H1 (cell line): ENCODE measurements at regions not wholly inside any gene's neighbourhood (a gene's known extent, or its start where the extent isn't known, plus 50 kb on each side); places are given as distances from the start of the nearest gene placed in this dataset.

Experiments used
- CTCF ChIA-PET: fragments of 300-600 bp; sonication (Branson Sonifier 250); formaldehyde crosslinking; loops from one replicate; lab custom pipeline; 2021; ENCODE audit not compliant: partially characterized antibody; lab: Charles Lee
- POLR2A ChIA-PET: fragments of 300-600 bp; sonication (Branson Sonifier 250); formaldehyde crosslinking; loops from one replicate; lab custom pipeline; 2021; ENCODE audit warnings: inconsistent platforms; ENCODE audit not compliant: partially characterized antibody; lab: Charles Lee
- DNase-seq, 2 experiments: peaks; one replicate each; pipeline versions ENCODE4 v3.0.0 to v3.0.0-alpha.2; 2010 to 2022; ENCODE audit warnings: low spot score in 2 of 2, low read depth in 1 of 2, mixed read lengths in 1 of 2
- FAIRE-seq: peaks from 2 replicates; lab custom pipeline; 2011; peaks lifted over from hg19 to GRCh38; lab: Jason Lieb, UNC
- H2AFZ ChIP-seq: 2 replicates; pipeline ENCODE4 v1.8.1; 2012; ENCODE audit warnings: low read length, inconsistent platforms
- H2AK5ac ChIP-seq: 2 replicates; pipeline ENCODE4 v1.6.1; 2013; ENCODE audit warnings: low read depth, low read length
- H2BK120ac ChIP-seq: replicated peaks from 2 replicates; pipeline ENCODE3; 2013; ENCODE audit warnings: low read depth, low read length, inconsistent platforms
- H2BK12ac ChIP-seq: 2 replicates; pipeline ENCODE4 v1.6.1; 2013; ENCODE audit warnings: low read depth, low read length
- H2BK15ac ChIP-seq: 2 replicates; pipeline ENCODE4 v1.6.1; 2013; ENCODE audit warnings: low read length
- H2BK20ac ChIP-seq: 2 replicates; pipeline ENCODE4 v1.6.1; 2013; ENCODE audit warnings: low read length
- H2BK5ac ChIP-seq: 2 replicates; pipeline ENCODE4 v1.6.1; 2013; ENCODE audit warnings: low read depth, low read length
- H3K14ac ChIP-seq: 2 replicates; pipeline ENCODE4 v1.6.1; 2013; ENCODE audit warnings: inconsistent platforms; ENCODE audit not compliant: insufficient read length
- H3K18ac ChIP-seq: 2 replicates; pipeline ENCODE4 v1.6.1; 2013; ENCODE audit warnings: low read length; ENCODE audit errors: extremely low read depth
- H3K23ac ChIP-seq: 2 replicates; pipeline ENCODE4 v1.6.1; 2013; ENCODE audit warnings: inconsistent platforms; ENCODE audit not compliant: insufficient read length
- H3K23me2 ChIP-seq: 2 replicates; pipeline ENCODE4 v1.6.1; 2013; ENCODE audit warnings: low read depth, low read length
- H3K27ac ChIP-seq: 2 replicates; pipeline ENCODE4 v1.6.1; 2011; ENCODE audit warnings: low read depth, low read length, inconsistent platforms
- H3K27me3 ChIP-seq, 4 experiments: replicated peaks in 1 of 4; 1 replicate in 1 of 4; 2 replicates in 3 of 4; pipeline versions ENCODE4 v1.6.1 to v1.8.1; 2011 to 2013; ENCODE audit warnings: low read length in 3 of 4, mild to moderate bottlenecking in 3 of 4, inconsistent platforms in 2 of 4, mixed read lengths in 2 of 4, moderate library complexity in 1 of 4; ENCODE audit not compliant: control insufficient read depth in 3 of 4, insufficient read depth in 3 of 4; ENCODE audit errors: extremely low read depth in 1 of 4
- H3K36me3 ChIP-seq, 4 experiments: 2 replicates each; pipeline versions ENCODE4 v1.6.1 to v1.8.1; 2011 to 2013; ENCODE audit warnings: mild to moderate bottlenecking in 4 of 4, low read length in 3 of 4, moderate library complexity in 2 of 4, control low read depth in 1 of 4, inconsistent platforms in 1 of 4; ENCODE audit not compliant: insufficient read depth in 4 of 4, control insufficient read depth in 2 of 4
- H3K4ac ChIP-seq: replicated peaks from 2 replicates; pipeline ENCODE3; 2013; ENCODE audit warnings: low read length, low read depth, mixed read lengths, inconsistent platforms; ENCODE audit not compliant: insufficient read length
- H3K4me1 ChIP-seq, 4 experiments: replicated peaks in 1 of 4; 1 replicate in 1 of 4; 2 replicates in 3 of 4; pipeline versions ENCODE4 v1.6.1 to v1.8.1; 2011 to 2013; ENCODE audit warnings: low read length in 3 of 4, inconsistent platforms in 2 of 4, mixed read lengths in 1 of 4; ENCODE audit not compliant: insufficient read depth in 4 of 4, control insufficient read depth in 3 of 4
- H3K4me2 ChIP-seq, 2 experiments: 2 replicates each; pipeline versions ENCODE4 v1.6.1 to v1.8.1; 2011 to 2013; ENCODE audit warnings: low read depth in 2 of 2, low read length in 2 of 2, control low read depth in 1 of 2, inconsistent platforms in 1 of 2, mild to moderate bottlenecking in 1 of 2; ENCODE audit not compliant: insufficient read depth in 1 of 2
- H3K4me3 ChIP-seq, 4 experiments: fragments of 200-600, 300-600 bp in 1 of 4; sonication (generic), shearing (Covaris generic), sonication (Bioruptor Twin) in 1 of 4; 2 replicates each; pipeline versions ENCODE4 v1.5.1 to v1.8.1; 2011 to 2016; ENCODE audit warnings: low read length in 4 of 4, low read depth in 3 of 4, control low read depth in 2 of 4, inconsistent platforms in 2 of 4, mild to moderate bottlenecking in 2 of 4, mixed read lengths in 1 of 4, moderate library complexity in 1 of 4; ENCODE audit not compliant: insufficient read depth in 2 of 4; ENCODE audit errors: extremely low read depth in 1 of 4
- H3K56ac ChIP-seq: replicated peaks from 2 replicates; pipeline ENCODE3; 2013; ENCODE audit warnings: low read depth, mild to moderate bottlenecking, mixed read lengths, low read length, inconsistent platforms; ENCODE audit not compliant: insufficient read length
- H3K79me1 ChIP-seq: 2 replicates; pipeline ENCODE4 v1.6.1; 2013; ENCODE audit warnings: low read depth, low read length, control low read depth
- H3K79me2 ChIP-seq, 2 experiments: 2 replicates each; pipeline versions ENCODE4 v1.6.1 to v1.8.1; 2012 to 2013; ENCODE audit warnings: low read length in 2 of 2, mild to moderate bottlenecking in 2 of 2, inconsistent platforms in 1 of 2; ENCODE audit not compliant: insufficient read depth in 2 of 2, control insufficient read depth in 1 of 2
- H3K9ac ChIP-seq, 4 experiments: replicated peaks in 1 of 4; 1 replicate in 1 of 4; 2 replicates in 3 of 4; pipeline versions ENCODE4 v1.6.1 to v1.8.1; 2011 to 2013; ENCODE audit warnings: low read depth in 3 of 4, low read length in 3 of 4, control low read depth in 2 of 4, mild to moderate bottlenecking in 2 of 4, moderate library complexity in 2 of 4, inconsistent platforms in 1 of 4; ENCODE audit errors: extremely low read depth in 1 of 4
- H3K9me3 ChIP-seq, 2 experiments: 2 replicates each; pipeline versions ENCODE4 v1.6.1 to v1.8.1; 2012 to 2013; ENCODE audit warnings: mild to moderate bottlenecking in 2 of 2, moderate library complexity in 2 of 2, control low read depth in 1 of 2, inconsistent platforms in 1 of 2, low read depth in 1 of 2, low read length in 1 of 2, mixed read lengths in 1 of 2; ENCODE audit not compliant: insufficient read depth in 2 of 2
- H4K20me1 ChIP-seq, 2 experiments: replicated peaks in 1 of 2; 2 replicates each; pipeline versions ENCODE3 to v1.8.1; 2011 to 2013; ENCODE audit warnings: inconsistent platforms in 2 of 2, low read length in 2 of 2, mild to moderate bottlenecking in 1 of 2; ENCODE audit not compliant: insufficient read depth in 2 of 2, control insufficient read depth in 1 of 2
- H4K5ac ChIP-seq: 2 replicates; pipeline ENCODE4 v1.6.1; 2013; ENCODE audit warnings: low read length, low read depth, mixed read lengths, inconsistent platforms; ENCODE audit not compliant: insufficient read length
- H4K8ac ChIP-seq: 2 replicates; pipeline ENCODE4 v1.8.0; 2013; ENCODE audit warnings: mild to moderate bottlenecking, moderate library complexity, low read length, inconsistent platforms; ENCODE audit not compliant: insufficient read depth; ENCODE audit errors: extremely low read depth
- H4K91ac ChIP-seq: replicated peaks from 2 replicates; pipeline ENCODE3; 2013; ENCODE audit warnings: low read length, mixed read lengths, inconsistent platforms; ENCODE audit not compliant: insufficient read length
- CBX5 ChIP-seq: fragments of 300-800, 300-1000 bp; sonication (generic); IDR thresholded peaks from 2 replicates; pipeline ENCODE4 v1.7.1; 2016; ENCODE audit warnings: antibody characterized with exemption, low read length, low read depth
- CHD1 ChIP-seq: IDR thresholded peaks from 2 replicates; pipeline ENCODE4 v1.6.1; 2012; ENCODE audit warnings: low read depth, low read length, improper control_type of control experiment
- EZH2 ChIP-seq: fragments of 200-600 bp; sonication (generic); IDR thresholded peaks from 2 replicates; pipeline ENCODE4 v1.7.1; 2012; ENCODE audit warnings: low read depth, mild to moderate bottlenecking, moderate library complexity, low read length, inconsistent platforms; ENCODE audit not compliant: severe bottlenecking
- POLR2A ChIP-seq, 2 experiments: IDR thresholded peaks; 1 replicate in 1 of 2; 2 replicates in 1 of 2; pipeline ENCODE4 v1.6.1; 2011; ENCODE audit warnings: low read depth in 2 of 2, low read length in 2 of 2, mild to moderate bottlenecking in 2 of 2; ENCODE audit errors: control extremely low read depth in 1 of 2
- POU5F1 ChIP-seq: IDR thresholded peaks from 2 replicates; pipeline ENCODE4 v1.6.1; 2011; ENCODE audit warnings: low read depth, mild to moderate bottlenecking, low read length, moderate library complexity
- TF ChIP-seq, protein P1 (sequence below): IDR thresholded peaks from 2 replicates; pipeline ENCODE4 v1.6.1; 2011; ENCODE audit warnings: low read depth, mild to moderate bottlenecking, low read length; ENCODE audit not compliant: insufficient read depth

DNA sequence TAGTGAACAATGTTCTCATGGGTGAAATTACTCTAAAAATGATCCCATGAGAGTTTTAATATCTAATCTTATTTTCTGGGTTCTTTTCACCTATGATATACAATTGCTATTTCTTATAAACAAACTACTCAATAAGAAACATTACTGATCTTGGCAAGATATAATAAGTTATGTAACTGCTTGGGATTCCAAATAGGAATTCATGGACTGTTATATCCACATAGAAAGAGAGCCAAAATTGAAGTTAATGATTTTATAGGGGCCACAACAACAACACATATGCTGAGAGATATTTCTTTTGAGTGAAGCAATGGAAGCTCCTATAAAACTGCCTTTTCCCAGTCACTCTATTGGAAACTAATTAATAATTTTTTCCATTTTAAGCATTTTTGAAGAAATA, 90.4 kb upstream of the TLL1 start:
- H4K8ac ChIP-seq: no peak overlapping the region
- no peak overlapping the region for H2BK15ac ChIP-seq
- H3K56ac ChIP-seq: no peak overlapping the region
- H4K20me1 ChIP-seq: no peaks in the 10 kb centered on the region
- POLR2A ChIA-PET: no interaction called here
- H2BK12ac ChIP-seq: no peak overlapping the region
- H3K27me3 ChIP-seq: no peaks in the 10 kb centered on the region
- H3K14ac ChIP-seq: no peak overlapping the region
- no peaks in the 10 kb centered on the region for H3K79me1 ChIP-seq
- no peak overlapping the region for H3K4me3 ChIP-seq
- H3K36me3 ChIP-seq: no peaks in the 10 kb centered on the region
- H3K23ac ChIP-seq: no peak overlapping the region
- no peak for FAIRE-seq
- H3K9me3 ChIP-seq: no peaks in the 10 kb centered on the region
- no peak for DNase-seq
- no peak overlapping the region for H3K9ac ChIP-seq
- H3K18ac ChIP-seq: no peak overlapping the region
- H3K79me2 ChIP-seq: no peaks in the 10 kb centered on the region
- H2BK120ac ChIP-seq: no peak overlapping the region
- H3K4me2 ChIP-seq: no peak overlapping the region
- no peak overlapping the region for H4K91ac ChIP-seq
- no peak overlapping the region for H2AK5ac ChIP-seq
- CTCF ChIA-PET: interaction anchor here (1.5 kb wide), 1 partner anchor 306 kb away, joined by 3 read pairs; no protein-coding TSS in a partner anchor
- H3K4me1 ChIP-seq: peaks cover 0 to 3% (median 1%) of the 10 kb centered on the region in 4 experiments; a peak in 2 of 7 replicates
- H3K23me2 ChIP-seq: no peaks in the 10 kb centered on the region
- H2BK20ac ChIP-seq: no peak overlapping the region
- H4K5ac ChIP-seq: no peak overlapping the region
- no peak overlapping the region for H2AFZ ChIP-seq
- no peak overlapping the region for H3K27ac ChIP-seq
- no peak overlapping the region for H3K4ac ChIP-seq
- no peak overlapping the region for H2BK5ac ChIP-seq
- TF ChIP-seq POU5F1 (no peak), POLR2A (IDR thresholded peaks at IDR 0.05; ENCODE audit: control extremely low read depth in 1 of 2, low read depth in 2 of 2, low read length in 2 of 2) (no peak), CHD1 (no peak), CBX5 (no peak), EZH2 (no peak)
- TF ChIP-seq, protein P1, sequence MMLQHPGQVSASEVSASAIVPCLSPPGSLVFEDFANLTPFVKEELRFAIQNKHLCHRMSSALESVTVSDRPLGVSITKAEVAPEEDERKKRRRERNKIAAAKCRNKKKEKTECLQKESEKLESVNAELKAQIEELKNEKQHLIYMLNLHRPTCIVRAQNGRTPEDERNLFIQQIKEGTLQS: no peak
